Small intestine (tissue), 7 donors: ENCODE measurements at regions not wholly inside any gene's neighbourhood (a gene's known extent, or its start where the extent isn't known, plus 50 kb on each side); places are given as distances from the start of the nearest gene placed in this dataset.

Experiments used
- DNase-seq, 2 donors: peaks; one replicate each; pipeline versions ENCODE4 v3.0.0 to v3.0.0-alpha.2; 2013
- FAIRE-seq: peaks from 2 replicates; lab custom pipeline; 2012; peaks lifted over from hg19 to GRCh38; lab: Jason Lieb, UNC
- H3K27ac ChIP-seq, 3 donors: one replicate each; pipeline ENCODE4 v1.5.1; 2013; ENCODE audit warnings: low read length in 2 of 3, mild to moderate bottlenecking in 2 of 3, control low read depth in 1 of 3, inconsistent platforms in 1 of 3, low read depth in 1 of 3, moderate library complexity in 1 of 3
- H3K27me3 ChIP-seq, 3 donors: one replicate each; pipeline ENCODE4 v1.6.1; 2013; ENCODE audit warnings: low read length in 3 of 3, inconsistent platforms in 1 of 3; ENCODE audit not compliant: control insufficient read depth in 3 of 3, insufficient read depth in 3 of 3
- H3K36me3 ChIP-seq, 3 donors: one replicate each; pipeline ENCODE4 v1.6.1; 2013; ENCODE audit warnings: low read length in 3 of 3, inconsistent platforms in 1 of 3, low read depth in 1 of 3, mild to moderate bottlenecking in 1 of 3, moderate library complexity in 1 of 3; ENCODE audit not compliant: control insufficient read depth in 3 of 3, insufficient read depth in 2 of 3
- H3K4me1 ChIP-seq, 3 donors: one replicate each; pipeline ENCODE4 v1.6.1; 2013; ENCODE audit warnings: low read length in 2 of 3, inconsistent platforms in 1 of 3, low read depth in 1 of 3, mild to moderate bottlenecking in 1 of 3, moderate library complexity in 1 of 3; ENCODE audit not compliant: control insufficient read depth in 3 of 3, insufficient read depth in 2 of 3
- H3K4me3 ChIP-seq, 3 donors: one replicate each; pipeline ENCODE4 v1.5.1; 2013; ENCODE audit warnings: low read length in 3 of 3, control low read depth in 1 of 3, inconsistent platforms in 1 of 3, low read depth in 1 of 3, mild to moderate bottlenecking in 1 of 3, moderate library complexity in 1 of 3
- H3K9me3 ChIP-seq, 2 donors: one replicate each; pipeline ENCODE4 v1.6.1; 2013; ENCODE audit warnings: low read depth in 1 of 2, low read length in 1 of 2; ENCODE audit not compliant: control insufficient read depth in 2 of 2, insufficient read depth in 1 of 2
- WGBS, 3 donors: extraction: QIAGEN DNeasy Blood & Tissue Kit; methylation state at CpG; one replicate each; pipeline ENCODE4 v1.1.7; 2013; 5-methylcytosine and 5-hydroxymethylcytosine counted together
- donor health status: healthy with polysubstance abuse.
- donor health status: control.
- donor health status: control.
- donor health status: Bipolar disorder and iron deficiency.
- donor health status: healthy.

DNA sequence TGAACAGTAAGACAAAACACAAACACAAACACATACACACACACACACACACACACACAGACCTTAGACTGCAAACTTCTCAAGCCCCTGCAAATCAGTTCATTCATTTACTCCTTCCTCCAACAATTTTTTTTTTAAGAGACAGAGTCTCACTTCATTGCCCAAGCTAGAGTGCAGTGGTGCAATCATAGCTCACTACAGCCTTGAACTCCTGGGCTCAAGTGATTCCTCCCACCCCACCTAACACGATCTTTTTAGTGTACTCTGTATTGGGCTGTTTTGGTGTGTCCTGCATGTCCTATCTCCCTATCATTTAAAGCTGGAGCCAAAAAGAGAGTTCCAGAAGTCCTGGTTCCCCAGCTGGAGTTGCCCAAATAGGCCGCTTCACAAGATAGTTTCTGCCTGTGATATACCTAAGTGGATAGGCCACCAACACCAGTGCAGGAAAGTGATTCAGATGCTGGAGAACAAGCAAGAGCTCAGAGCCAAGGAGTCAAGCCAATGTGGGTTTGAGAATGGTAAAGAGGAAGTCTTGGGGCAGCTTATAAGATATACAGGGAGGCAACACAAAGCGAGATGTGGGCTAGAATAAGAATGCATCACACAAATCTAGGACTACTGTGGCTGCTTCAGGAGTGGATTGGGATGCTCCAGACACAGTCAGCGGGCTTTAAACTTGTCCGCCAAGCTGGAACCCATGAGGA, 85.4 kb upstream of the RAPGEF2 start:
- no peak for FAIRE-seq
- no peaks in the 10 kb centered on the region for H3K36me3 ChIP-seq
- no peak for DNase-seq
- H3K9me3 ChIP-seq = no peaks in the 10 kb centered on the region
- H3K27me3 ChIP-seq = no peaks in the 10 kb centered on the region
- 78 to 85% (median 79%) methylated on average over 5 of the region's 5 CpGs for WGBS, 3 donors
- H3K4me3 ChIP-seq = no peak overlapping the region
- no peak overlapping the region for H3K27ac ChIP-seq
- H3K4me1 ChIP-seq = peaks cover 0 to 5% (median 0%) of the 10 kb centered on the region in 3 donors

DNA sequence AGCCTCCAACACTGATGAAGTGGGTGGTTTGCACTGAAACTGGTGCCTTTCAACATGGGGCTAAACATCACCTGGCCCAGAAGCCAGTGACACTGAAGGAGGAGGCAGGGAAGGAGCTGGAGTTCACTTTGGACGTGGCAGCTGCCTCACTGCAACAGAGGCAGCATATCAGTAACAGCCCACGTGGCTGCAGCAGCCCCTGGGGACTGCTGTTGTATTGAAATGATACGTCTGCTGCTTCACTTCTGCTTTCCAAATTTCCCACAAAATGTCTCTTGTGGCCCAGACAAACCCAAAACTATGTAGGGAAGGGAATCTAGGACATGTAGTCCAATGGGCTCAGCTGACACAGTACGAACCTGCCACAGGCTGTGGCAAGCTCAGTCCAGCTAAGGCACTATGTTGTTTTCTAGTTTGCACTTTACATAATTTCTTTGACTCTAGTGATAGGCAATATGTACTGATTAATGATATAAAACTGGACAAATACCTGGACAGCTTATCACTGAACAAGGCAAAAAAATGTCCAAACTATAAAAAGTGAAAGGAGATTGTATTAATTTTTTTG, 84.7 kb upstream of the RAPGEF2 start:
- H3K4me3 ChIP-seq = no peak overlapping the region
- no peaks in the 10 kb centered on the region for H3K9me3 ChIP-seq
- FAIRE-seq = no peak
- 65 to 83% (median 77%) methylated on average over 4 of the region's 4 CpGs for WGBS, 3 donors
- no peaks in the 10 kb centered on the region for H3K27me3 ChIP-seq
- peaks cover 0 to 5% (median 0%) of the 10 kb centered on the region in 3 donors for H3K4me1 ChIP-seq
- no peak overlapping the region for H3K27ac ChIP-seq
- no peak for DNase-seq
- no peaks in the 10 kb centered on the region for H3K36me3 ChIP-seq

DNA sequence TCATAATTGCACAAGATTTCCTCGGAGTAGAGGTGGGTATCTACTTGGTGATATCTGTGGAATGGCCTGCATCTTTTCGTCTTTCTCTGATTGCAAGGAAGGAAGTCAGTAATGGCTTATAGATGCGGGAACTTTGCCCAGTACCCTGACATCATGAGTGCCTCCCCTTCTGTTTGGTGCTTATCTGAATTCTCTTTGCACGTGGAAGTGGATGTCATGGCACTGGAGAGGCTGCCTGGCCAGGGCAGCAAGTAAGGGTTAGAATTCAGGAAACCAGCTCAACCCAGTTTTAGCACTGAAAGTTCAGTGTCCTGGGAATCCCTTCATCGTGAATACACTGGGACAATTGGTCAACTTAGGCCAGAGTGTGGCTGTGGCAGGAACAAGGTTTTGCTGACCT, 83.5 kb upstream of the RAPGEF2 start:
- H3K9me3 ChIP-seq = no peaks in the 10 kb centered on the region
- no peak overlapping the region for H3K27ac ChIP-seq
- H3K4me3 ChIP-seq = no peak overlapping the region
- 58 to 70% (median 68%) methylated on average over 5 of the region's 5 CpGs for WGBS, 3 donors
- FAIRE-seq (no peak), DNase-seq (no peak)
- peaks cover 0 to 7% (median 0%) of the 10 kb centered on the region in 3 donors for H3K4me1 ChIP-seq
- no peaks in the 10 kb centered on the region for H3K36me3 ChIP-seq
- no peaks in the 10 kb centered on the region for H3K27me3 ChIP-seq

DNA sequence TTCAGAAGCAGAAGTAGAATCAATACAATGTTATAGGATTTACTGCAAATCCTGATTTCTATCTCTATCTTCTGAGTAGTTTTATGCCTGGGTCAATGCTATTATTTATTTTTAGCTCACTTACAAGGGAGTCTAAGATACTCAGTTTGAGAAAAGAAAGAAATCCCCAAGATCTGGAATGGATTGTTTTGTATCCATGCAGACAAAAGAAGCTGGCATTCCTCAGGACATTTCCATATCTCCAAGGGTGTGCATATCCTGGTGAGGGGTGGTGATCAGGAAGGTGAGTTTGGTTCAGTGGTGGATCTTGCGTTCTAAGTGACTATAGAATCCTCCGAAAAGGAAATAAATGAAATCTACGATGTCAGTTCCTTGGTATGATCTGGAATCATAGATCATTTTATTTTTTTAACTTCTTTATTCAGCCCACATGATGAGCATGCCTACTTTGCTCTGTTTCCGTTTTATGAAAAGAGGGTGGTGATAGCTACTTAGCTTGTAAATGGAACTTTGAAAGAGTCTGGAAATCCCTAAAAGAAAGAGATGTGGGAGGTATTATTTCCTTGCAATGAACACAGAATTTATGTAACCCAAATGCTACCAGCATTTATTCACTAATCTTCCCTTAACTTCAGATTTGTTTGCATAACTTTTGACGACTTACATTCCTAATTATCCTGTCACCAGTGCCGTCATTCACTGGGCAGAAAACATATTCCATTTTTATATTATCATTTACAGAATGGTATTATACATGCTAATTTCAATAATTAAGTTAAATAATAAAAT, 81.1 kb upstream of the RAPGEF2 start:
- Histone ChIP-seq H3K27ac (no peak overlapping the region), H3K4me1 (peaks cover 0 to 3% (median 0%) of the 10 kb centered on the region in 3 donors), H3K4me3 (no peak overlapping the region), H3K36me3 (no peaks in the 10 kb centered on the region), H3K27me3 (no peaks in the 10 kb centered on the region), H3K9me3 (no peaks in the 10 kb centered on the region)
- DNase-seq = no peak
- no peak for FAIRE-seq
- WGBS, 3 donors = 79 to 86% (median 86%) methylated on average over 6 of the region's 6 CpGs

DNA sequence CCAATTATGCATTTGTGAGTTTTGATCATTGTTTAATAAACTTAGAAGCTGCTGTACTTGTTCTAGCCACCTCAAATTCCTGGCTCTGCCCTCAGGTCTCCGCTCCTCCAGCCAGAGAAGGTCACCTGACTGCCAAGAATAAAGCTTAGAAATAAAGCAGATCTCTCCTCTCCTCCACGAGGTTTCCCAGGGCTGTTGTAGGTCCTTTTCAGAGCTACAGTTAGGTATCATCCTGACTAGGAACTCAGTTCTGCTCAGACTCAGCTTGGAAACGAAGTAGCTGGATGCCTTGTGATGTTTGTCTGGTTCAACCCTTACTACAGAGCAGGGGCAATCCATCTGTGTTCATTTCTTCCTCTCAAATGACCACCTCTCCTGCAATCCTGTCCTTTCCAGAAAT, 79.1 kb upstream of the RAPGEF2 start:
- H3K4me1 ChIP-seq = peaks cover 0 to 2% (median 0%) of the 10 kb centered on the region in 3 donors
- no peaks in the 10 kb centered on the region for H3K9me3 ChIP-seq
- DNase-seq = no peak
- H3K4me3 ChIP-seq = no peak overlapping the region
- H3K36me3 ChIP-seq = no peaks in the 10 kb centered on the region
- no peak for FAIRE-seq
- WGBS, 3 donors = 58 to 68% (median 66%) methylated on average over 3 of the region's 3 CpGs
- H3K27me3 ChIP-seq = no peaks in the 10 kb centered on the region
- no peak overlapping the region for H3K27ac ChIP-seq

DNA sequence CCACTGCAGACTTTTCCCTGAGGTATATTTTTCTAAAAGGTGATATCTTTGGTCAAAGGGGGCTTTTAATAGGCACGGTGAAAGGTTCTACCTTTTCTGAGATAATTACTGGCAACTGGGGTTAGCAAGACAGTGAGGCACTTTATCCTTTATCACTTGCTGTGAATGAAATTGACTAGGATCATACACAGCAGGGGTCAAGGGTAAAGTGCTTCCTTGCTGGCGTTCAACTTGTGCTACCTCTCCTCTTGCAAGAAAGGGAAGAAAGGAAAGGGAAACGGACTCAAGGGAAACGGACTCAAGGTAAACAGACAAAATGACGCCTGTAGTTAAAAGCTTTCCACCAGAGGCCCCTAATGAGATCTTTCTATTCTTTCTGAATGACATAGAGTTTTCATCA, 78.6 kb upstream of the RAPGEF2 start:
- 35 to 50% (median 40%) methylated on average over 5 of the region's 5 CpGs for WGBS, 3 donors
- H3K27me3 ChIP-seq = no peaks in the 10 kb centered on the region
- H3K4me3 ChIP-seq = no peak overlapping the region
- no peak for DNase-seq
- FAIRE-seq = no peak
- H3K9me3 ChIP-seq = no peaks in the 10 kb centered on the region
- H3K27ac ChIP-seq = no peak overlapping the region
- H3K4me1 ChIP-seq = peaks cover 0 to 2% (median 0%) of the 10 kb centered on the region in 3 donors
- H3K36me3 ChIP-seq = no peaks in the 10 kb centered on the region

DNA sequence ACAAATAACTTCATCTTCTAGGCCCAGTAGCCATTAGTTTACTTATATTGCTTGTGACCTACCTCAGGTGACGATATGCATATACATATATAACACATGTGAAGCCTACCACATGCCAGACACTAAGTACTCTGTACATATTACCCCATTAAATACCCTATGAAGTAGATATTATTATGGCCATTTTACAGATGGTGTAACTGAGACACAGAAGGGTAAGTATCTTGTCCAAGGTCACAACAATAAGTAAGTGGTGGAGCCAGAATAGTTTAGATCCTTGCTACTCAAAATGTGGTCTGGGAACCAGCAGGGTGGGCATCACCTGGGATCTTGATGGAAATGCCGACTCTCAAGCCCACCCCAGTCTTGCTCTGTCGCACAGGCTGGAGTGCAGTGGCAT, 78.1 kb upstream of the RAPGEF2 start:
- DNase-seq (no peak), FAIRE-seq (no peak)
- Histone ChIP-seq H3K36me3 (no peaks in the 10 kb centered on the region), H3K9me3 (no peaks in the 10 kb centered on the region), H3K27me3 (no peaks in the 10 kb centered on the region), H3K4me3 (no peak overlapping the region), H3K4me1 (peaks cover 0 to 2% (median 0%) of the 10 kb centered on the region in 3 donors), H3K27ac (no peak overlapping the region)
- WGBS, 3 donors = 95 to 98% (median 96%) methylated on average over 3 of the region's 3 CpGs

DNA sequence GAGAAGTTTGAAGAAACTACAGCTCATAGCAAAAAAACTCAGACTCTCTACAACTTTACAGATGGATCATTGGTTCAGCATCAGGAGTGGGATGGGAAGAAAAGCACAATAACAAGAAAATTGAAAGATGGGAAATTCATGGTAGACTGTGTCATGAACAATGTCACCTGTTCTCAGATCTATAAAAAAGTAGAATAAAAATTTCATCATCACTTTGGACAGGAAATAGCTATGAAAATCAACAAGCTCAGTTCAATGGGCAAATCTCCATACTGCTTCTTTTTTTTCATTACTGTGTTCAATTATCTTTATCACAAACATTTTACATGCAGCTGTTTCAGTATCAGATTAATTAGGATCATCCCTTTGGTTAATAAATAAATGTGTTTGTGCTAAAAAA, 76.5 kb upstream of the RAPGEF2 start:
- no peaks in the 10 kb centered on the region for H3K36me3 ChIP-seq
- H3K4me3 ChIP-seq = no peak overlapping the region
- FAIRE-seq (no peak), DNase-seq (no peak)
- no peak overlapping the region for H3K27ac ChIP-seq
- peaks cover 0 to 2% (median 0%) of the 10 kb centered on the region in 3 donors for H3K4me1 ChIP-seq
- no peaks in the 10 kb centered on the region for H3K27me3 ChIP-seq
- no peaks in the 10 kb centered on the region for H3K9me3 ChIP-seq
